HL-60 (cell line): ENCODE measurements at regions not wholly inside any gene's neighbourhood (a gene's known extent, or its start where the extent isn't known, plus 50 kb on each side); places are given as distances from the start of the nearest gene placed in this dataset.

Source experiments
- DNase-seq, 2 experiments: peaks; one replicate each; pipeline ENCODE4 v3.0.0-alpha.2; 2010 to 2020; ENCODE audit warnings: low read depth in 1 of 2, low spot score in 1 of 2
- H3K27ac ChIP-seq: fragments of 250-450 bp; sonication (Bioruptor Pico); replicated peaks from 2 replicates; pipeline ENCODE4 v1.5.1; 2020; ENCODE audit warnings: mild to moderate bottlenecking, moderate library complexity
- H3K27me3 ChIP-seq: fragments of 250-450 bp; sonication (Bioruptor Pico); 2 replicates; pipeline ENCODE4 v1.5.1; 2021; ENCODE audit warnings: mild to moderate bottlenecking, moderate library complexity; ENCODE audit not compliant: insufficient read depth, poor library complexity, severe bottlenecking
- H3K4me3 ChIP-seq: replicated peaks from 2 replicates; pipeline ENCODE4 v1.5.1; 2011; ENCODE audit warnings: mild to moderate bottlenecking, control low read depth, low read length; ENCODE audit not compliant: insufficient read depth
- CTCF ChIP-seq: IDR thresholded peaks from one replicate; pipeline ENCODE4 v1.5.1; 2011; ENCODE audit warnings: low read length, control low read depth, inconsistent platforms; ENCODE audit not compliant: insufficient read depth
- GABPA ChIP-seq: IDR thresholded peaks from 2 replicates; pipeline ENCODE4 v1.6.1; 2012; ENCODE audit warnings: low read depth
- POLR2AphosphoS5 ChIP-seq: IDR thresholded peaks from 2 replicates; pipeline ENCODE4 v1.6.1; 2012; ENCODE audit warnings: low read depth
- REST ChIP-seq: IDR thresholded peaks from 2 replicates; pipeline ENCODE4 v1.6.1; 2012; ENCODE audit warnings: low read depth; ENCODE audit not compliant: insufficient replicate concordance
- SPI1 ChIP-seq: IDR thresholded peaks from 2 replicates; pipeline ENCODE4 v1.6.1; 2012; ENCODE audit warnings: low read depth, mild to moderate bottlenecking, borderline replicate concordance

- Histone ChIP-seq H3K4me3 (no peak overlapping the region), H3K27ac (no peak overlapping the region), H3K27me3 (peaks cover 5% of the 10 kb centered on the region)
- TF ChIP-seq REST (no peak), CTCF (no peak)
- DNase-seq, result no peak
Observed at GRCh38 chr6:85121158-85121557, 328.7 kb upstream of the NT5E start.

GRCh38 chr6:85118652-85119235 lies 331.1 kb upstream of the NT5E start:
- TF ChIP-seq CTCF, result no peak
- TF ChIP-seq POLR2AphosphoS5, result no peak
- peaks cover 2% of the 10 kb centered on the region for H3K27me3 ChIP-seq
- no peak overlapping the region for H3K27ac ChIP-seq
- DNase-seq, result no peak
- no peak overlapping the region for H3K4me3 ChIP-seq

GRCh38 chr6:85118233-85118632 lies 331.6 kb upstream of the NT5E start:
- peaks cover 2% of the 10 kb centered on the region for H3K27me3 ChIP-seq
- no peak overlapping the region for H3K4me3 ChIP-seq
- TF ChIP-seq POLR2AphosphoS5 (no peak), CTCF (no peak), GABPA (no peak), SPI1 (no peak), REST (no peak)
- H3K27ac ChIP-seq, result no peak overlapping the region
- no peak for DNase-seq

- H3K4me3 ChIP-seq, result no peak overlapping the region
- TF ChIP-seq POLR2AphosphoS5 (no peak), CTCF (no peak), REST (no peak), GABPA (no peak), SPI1 (no peak)
- no peak for DNase-seq
- H3K27ac ChIP-seq, result no peak overlapping the region
- peaks cover 2% of the 10 kb centered on the region for H3K27me3 ChIP-seq
Observed at GRCh38 chr6:85116475-85116874, 333.4 kb upstream of the NT5E start.
